CD14-positive monocyte (primary cell): ENCODE measurements at regions not wholly inside any gene's neighbourhood (a gene's known extent, or its start where the extent isn't known, plus 50 kb on each side); places are given as distances from the start of the nearest gene placed in this dataset.

ENCODE experiments used
- DNase-seq, 3 donors: peaks; one replicate each; pipeline ENCODE4 v3.0.0-alpha.2; 2011 to 2022
- H2AFZ ChIP-seq: 2 replicates; pipeline ENCODE4 v1.6.0; 2012; ENCODE audit warnings: mild to moderate bottlenecking, low read depth, low read length, inconsistent platforms; ENCODE audit not compliant: insufficient read depth, poor library complexity, severe bottlenecking
- H3K27ac ChIP-seq, 2 donors: 1 replicate in 1 of 2; 2 replicates in 1 of 2; pipeline ENCODE4 v1.5.1; 2012 to 2013; ENCODE audit warnings: low read length in 2 of 2, control low read depth in 1 of 2, inconsistent platforms in 1 of 2, low read depth in 1 of 2, mild to moderate bottlenecking in 1 of 2
- H3K27me3 ChIP-seq, 2 donors: one replicate each; pipeline versions ENCODE4 v1.6.0 to v1.6.1; 2011 to 2013; ENCODE audit warnings: low read length in 2 of 2; ENCODE audit not compliant: control insufficient read depth in 2 of 2, insufficient read depth in 2 of 2
- H3K36me3 ChIP-seq, 2 donors: replicated peaks in 1 of 2; 1 replicate in 1 of 2; 2 replicates in 1 of 2; pipeline versions ENCODE4 v1.5.1 to v1.6.1; 2012 to 2013; ENCODE audit warnings: low read length in 2 of 2, control low read depth in 1 of 2, inconsistent platforms in 1 of 2, mild to moderate bottlenecking in 1 of 2; ENCODE audit not compliant: insufficient read depth in 2 of 2, control insufficient read depth in 1 of 2
- H3K4me1 ChIP-seq, 2 donors: 1 replicate in 1 of 2; 2 replicates in 1 of 2; pipeline versions ENCODE4 v1.5.1 to v1.6.1; 2012 to 2013; ENCODE audit warnings: low read length in 2 of 2, control low read depth in 1 of 2, inconsistent platforms in 1 of 2, mild to moderate bottlenecking in 1 of 2, moderate library complexity in 1 of 2; ENCODE audit not compliant: insufficient read depth in 2 of 2, control insufficient read depth in 1 of 2
- H3K4me2 ChIP-seq: replicated peaks from 2 replicates; pipeline ENCODE3; 2012; ENCODE audit warnings: low read length, moderate library complexity, mild to moderate bottlenecking; ENCODE audit not compliant: poor library complexity, severe bottlenecking; ENCODE audit errors: extremely low read depth
- H3K4me3 ChIP-seq, 3 experiments: fragments of 200-600 bp in 1 of 3; sonication (generic) in 1 of 3; replicated peaks in 1 of 3; 1 replicate in 2 of 3; 2 replicates in 1 of 3; pipeline ENCODE4 v1.5.1; 2011 to 2013; ENCODE audit warnings: low read length in 3 of 3, mild to moderate bottlenecking in 3 of 3, control low read depth in 2 of 3, low read depth in 2 of 3, inconsistent platforms in 1 of 3, moderate library complexity in 1 of 3
- H3K79me2 ChIP-seq: 2 replicates; pipeline ENCODE4 v1.6.0; 2012; ENCODE audit warnings: mild to moderate bottlenecking, control low read depth, inconsistent platforms, low read length, moderate library complexity; ENCODE audit not compliant: insufficient read depth
- H3K9ac ChIP-seq: 2 replicates; pipeline ENCODE4 v1.6.0; 2017; ENCODE audit warnings: low read length, mild to moderate bottlenecking; ENCODE audit not compliant: insufficient read depth, poor library complexity, severe bottlenecking
- H3K9me3 ChIP-seq, 2 donors: replicated peaks in 1 of 2; 1 replicate in 1 of 2; 2 replicates in 1 of 2; pipeline versions ENCODE4 v1.5.1 to v1.6.1; 2012 to 2013; ENCODE audit warnings: low read length in 2 of 2, control low read depth in 1 of 2; ENCODE audit not compliant: control insufficient read depth in 1 of 2, insufficient read depth in 1 of 2
- H4K20me1 ChIP-seq: 2 replicates; pipeline ENCODE4 v1.6.0; 2012; ENCODE audit warnings: mild to moderate bottlenecking, low read length, control low read depth, moderate library complexity; ENCODE audit not compliant: insufficient read depth
- H3K27ac Mint-ChIP-seq, 7 donors: one replicate each; pipeline ENCODE4 v1.8.0; 2020; ENCODE audit warnings: mild to moderate bottlenecking in 7 of 7, mixed read lengths in 7 of 7, moderate library complexity in 6 of 7, inconsistent platforms in 2 of 7
- H3K27me3 Mint-ChIP-seq, 3 donors: one replicate each; pipeline ENCODE4 v1.8.0; 2021 to 2022; ENCODE audit warnings: low read depth in 3 of 3, mild to moderate bottlenecking in 3 of 3, mixed read lengths in 3 of 3, moderate library complexity in 3 of 3, inconsistent platforms in 1 of 3
- H3K36me3 Mint-ChIP-seq, 2 donors: one replicate each; pipeline ENCODE4 v1.8.0; 2020; ENCODE audit warnings: mixed read lengths in 2 of 2, inconsistent platforms in 1 of 2, mild to moderate bottlenecking in 1 of 2
- H3K4me1 Mint-ChIP-seq: one replicate; pipeline ENCODE4 v1.8.0; 2020; ENCODE audit warnings: mild to moderate bottlenecking, mixed read lengths
- H3K4me3 Mint-ChIP-seq, 2 donors: one replicate each; pipeline ENCODE4 v1.8.0; 2020; ENCODE audit warnings: mild to moderate bottlenecking in 2 of 2, mixed read lengths in 2 of 2, moderate library complexity in 1 of 2
- H3K9me3 Mint-ChIP-seq, 7 donors: one replicate each; pipeline ENCODE4 v1.8.0; 2020 to 2022; ENCODE audit warnings: mixed read lengths in 7 of 7, mild to moderate bottlenecking in 6 of 7, moderate library complexity in 6 of 7, inconsistent platforms in 2 of 7
- WGBS: methylation state at CpG from one replicate; pipeline ENCODE4 v1.1.5; 2013; ENCODE audit warnings: missing lambda C conversion rate; ENCODE audit not compliant: insufficient coverage; 5-methylcytosine and 5-hydroxymethylcytosine counted together
- intact Hi-C, 2 donors: fragments of 100-400 bp; cut with micrococcal nuclease; formaldehyde crosslinking; loops; one replicate each; pipeline versions ENCODE4 v1.15.0 to v1.15.1; 2023
- TF ChIP-seq, protein P1 (sequence below): fragments of 200-600 bp; IDR thresholded peaks from one replicate; pipeline ENCODE4 v1.8.0; 2022; ENCODE audit warnings: antibody characterized with exemption, mild to moderate bottlenecking

- no peak overlapping the region for H3K4me3 ChIP-seq
- no peaks in the 10 kb centered on the region for H3K4me1 ChIP-seq
- Mint-ChIP-seq H3K4me3 (no peak overlapping the region), H3K9me3 (peaks cover 7 to 45% (median 31%) of the 10 kb centered on the region in 7 donors), H3K4me1 (no peaks in the 10 kb centered on the region), H3K36me3 (no peaks in the 10 kb centered on the region), H3K27me3 (no peaks in the 10 kb centered on the region), H3K27ac (no peak overlapping the region)
- H3K79me2 ChIP-seq = no peaks in the 10 kb centered on the region
- no peaks in the 10 kb centered on the region for H3K27me3 ChIP-seq
- no peak for DNase-seq
- no peak overlapping the region for H3K4me2 ChIP-seq
- H3K36me3 ChIP-seq = no peaks in the 10 kb centered on the region
- no peak overlapping the region for H2AFZ ChIP-seq
- H3K9ac ChIP-seq = no peak overlapping the region
- H3K27ac ChIP-seq = no peak overlapping the region
- TF ChIP-seq, protein P1, sequence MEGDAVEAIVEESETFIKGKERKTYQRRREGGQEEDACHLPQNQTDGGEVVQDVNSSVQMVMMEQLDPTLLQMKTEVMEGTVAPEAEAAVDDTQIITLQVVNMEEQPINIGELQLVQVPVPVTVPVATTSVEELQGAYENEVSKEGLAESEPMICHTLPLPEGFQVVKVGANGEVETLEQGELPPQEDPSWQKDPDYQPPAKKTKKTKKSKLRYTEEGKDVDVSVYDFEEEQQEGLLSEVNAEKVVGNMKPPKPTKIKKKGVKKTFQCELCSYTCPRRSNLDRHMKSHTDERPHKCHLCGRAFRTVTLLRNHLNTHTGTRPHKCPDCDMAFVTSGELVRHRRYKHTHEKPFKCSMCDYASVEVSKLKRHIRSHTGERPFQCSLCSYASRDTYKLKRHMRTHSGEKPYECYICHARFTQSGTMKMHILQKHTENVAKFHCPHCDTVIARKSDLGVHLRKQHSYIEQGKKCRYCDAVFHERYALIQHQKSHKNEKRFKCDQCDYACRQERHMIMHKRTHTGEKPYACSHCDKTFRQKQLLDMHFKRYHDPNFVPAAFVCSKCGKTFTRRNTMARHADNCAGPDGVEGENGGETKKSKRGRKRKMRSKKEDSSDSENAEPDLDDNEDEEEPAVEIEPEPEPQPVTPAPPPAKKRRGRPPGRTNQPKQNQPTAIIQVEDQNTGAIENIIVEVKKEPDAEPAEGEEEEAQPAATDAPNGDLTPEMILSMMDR = no peak
- intact Hi-C loops = no loop called here
- peaks cover 11 to 27% of the 10 kb centered on the region in 2 donors for H3K9me3 ChIP-seq
- H4K20me1 ChIP-seq = no peaks in the 10 kb centered on the region
- no CpG with 5 or more reads among the region's 1 CpG for WGBS
These were observed 51.3 kb upstream of the SAMD3 start for GRCh38 chr6:130274007-130274406.
